ENCODE measurements at regions not wholly inside any gene's neighbourhood (a gene's known extent, or its start where the extent isn't known, plus 50 kb on each side); places are given as distances from the start of the nearest gene placed in this dataset.
A peak's percentile ranks its signal among the peaks of the same experiment; 100 is the strongest.

- DNase-seq, result no peak
Observed at GRCh38 chr4:123497340-123497739, 100.7 kb downstream of the SPRY1 start.

GRCh38 chr4:123501733-123502132, 105.1 kb downstream of the SPRY1 start:
- no peak for DNase-seq

GRCh38 chr4:123503698-123504363, 107.2 kb downstream of the SPRY1 start:
- no peak for DNase-seq

- DNase-seq, result peak; percentile 90
Observed at GRCh38 chr4:123505095-123506010, 108.8 kb downstream of the SPRY1 start.

GRCh38 chr4:123506011-123506695, 109.6 kb downstream of the SPRY1 start:
- no peak for DNase-seq

GRCh38 chr4:123507376-123507775, 110.8 kb downstream of the SPRY1 start:
- DNase-seq, result no peak

- DNase-seq, result no peak
Observed at GRCh38 chr4:123510221-123510620, 113.6 kb downstream of the SPRY1 start.

GRCh38 chr4:123510659-123511058, 114.1 kb downstream of the SPRY1 start:
- no peak for DNase-seq

- DNase-seq, result peak; percentile 52
Observed at GRCh38 chr4:123516576-123516975, 120.0 kb downstream of the SPRY1 start.

GRCh38 chr4:123517176-123517575, 120.6 kb downstream of the SPRY1 start:
- DNase-seq, result no peak

GRCh38 chr4:123517971-123518370, 121.4 kb downstream of the SPRY1 start:
- DNase-seq, result no peak

- no peak for DNase-seq
Observed at GRCh38 chr4:123520325-123520724, 123.7 kb downstream of the SPRY1 start.

GRCh38 chr4:123522081-123522480, 125.5 kb downstream of the SPRY1 start:
- no peak for DNase-seq

GRCh38 chr4:123522646-123523045, 126.1 kb downstream of the SPRY1 start:
- DNase-seq, result no peak

GRCh38 chr4:123524958-123525628, 128.5 kb downstream of the SPRY1 start:
- no peak for DNase-seq

GRCh38 chr4:123526511-123526910, 129.9 kb downstream of the SPRY1 start:
- DNase-seq, result no peak

GRCh38 chr4:123528501-123529277, 132.1 kb downstream of the SPRY1 start:
- no peak for DNase-seq

- DNase-seq, result no peak
Observed at GRCh38 chr4:123529278-123529568, 132.6 kb downstream of the SPRY1 start.

GRCh38 chr4:123530357-123530756, 133.8 kb downstream of the SPRY1 start:
- DNase-seq, result no peak

- DNase-seq, result no peak
Observed at GRCh38 chr4:123535037-123535748, 138.6 kb downstream of the SPRY1 start.

GRCh38 chr4:123536225-123536624, 139.6 kb downstream of the SPRY1 start:
- DNase-seq, result no peak
